ENCODE measurements at regions not wholly inside any gene's neighbourhood (a gene's known extent, or its start where the extent isn't known, plus 50 kb on each side); places are given as distances from the start of the nearest gene placed in this dataset.

DNA sequence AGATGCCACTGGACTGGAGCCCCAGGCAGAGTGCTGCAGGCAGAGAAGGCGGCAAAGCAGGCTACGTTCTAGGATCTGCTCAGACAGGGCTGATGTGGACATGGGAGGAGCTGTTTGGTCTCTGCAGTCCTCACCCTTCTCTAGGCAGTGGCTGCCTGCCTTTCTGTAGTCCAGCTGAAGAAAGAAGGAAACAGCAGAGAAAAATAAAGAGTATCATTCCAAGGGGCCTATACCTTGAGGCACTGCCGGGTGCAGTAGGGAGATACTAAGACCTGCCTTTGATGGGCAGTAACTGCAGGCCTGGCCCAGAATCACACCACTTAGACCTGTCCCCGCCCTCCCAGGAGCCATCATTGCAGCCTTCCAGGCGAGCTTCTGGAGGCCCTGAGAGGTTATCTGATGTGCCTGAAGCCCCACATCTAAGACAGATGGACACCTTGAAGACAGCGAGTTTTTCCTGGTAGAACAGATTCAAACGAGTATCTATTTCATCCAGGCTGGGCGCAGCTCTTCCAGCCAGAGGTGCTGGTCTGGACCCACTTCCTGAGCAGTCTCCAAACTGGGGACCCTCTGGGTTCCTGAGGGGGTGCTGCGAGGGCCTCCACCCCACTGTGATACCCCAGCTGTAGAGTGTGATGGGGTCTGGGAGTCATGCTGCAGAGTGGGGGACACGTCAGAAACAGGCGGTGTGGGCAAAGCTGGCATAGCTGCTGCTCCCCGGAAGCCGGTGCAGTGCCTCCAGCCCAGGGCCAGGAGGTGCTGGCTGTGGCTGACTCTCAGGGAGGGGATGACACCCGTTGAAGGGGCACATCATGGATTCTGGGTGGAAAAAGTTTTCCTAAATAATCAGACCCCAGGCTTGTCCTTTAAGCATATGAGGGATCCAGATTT, 87.3 kb upstream of the OTOS start:
- DNase-seq, result no peak

DNA sequence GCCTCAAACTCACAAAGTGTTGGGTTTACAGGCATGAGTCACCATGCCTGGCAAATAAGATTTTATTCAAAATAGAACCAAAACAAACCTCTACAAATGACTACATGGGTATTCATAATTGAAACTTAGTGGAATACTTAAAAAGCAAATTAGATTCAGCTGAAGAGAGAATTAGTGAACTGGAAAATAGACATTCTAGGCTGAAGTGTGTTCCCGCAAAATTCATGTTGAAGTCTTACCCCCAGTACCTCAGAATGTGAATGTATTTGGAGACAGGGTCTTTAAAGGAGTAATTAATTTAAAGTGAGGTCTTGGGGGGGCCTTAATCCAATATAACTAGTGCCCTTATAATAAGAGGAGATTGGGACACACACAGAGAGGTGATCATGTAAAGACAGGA, 88.5 kb upstream of the OTOS start:
- DNase-seq, result no peak

DNA sequence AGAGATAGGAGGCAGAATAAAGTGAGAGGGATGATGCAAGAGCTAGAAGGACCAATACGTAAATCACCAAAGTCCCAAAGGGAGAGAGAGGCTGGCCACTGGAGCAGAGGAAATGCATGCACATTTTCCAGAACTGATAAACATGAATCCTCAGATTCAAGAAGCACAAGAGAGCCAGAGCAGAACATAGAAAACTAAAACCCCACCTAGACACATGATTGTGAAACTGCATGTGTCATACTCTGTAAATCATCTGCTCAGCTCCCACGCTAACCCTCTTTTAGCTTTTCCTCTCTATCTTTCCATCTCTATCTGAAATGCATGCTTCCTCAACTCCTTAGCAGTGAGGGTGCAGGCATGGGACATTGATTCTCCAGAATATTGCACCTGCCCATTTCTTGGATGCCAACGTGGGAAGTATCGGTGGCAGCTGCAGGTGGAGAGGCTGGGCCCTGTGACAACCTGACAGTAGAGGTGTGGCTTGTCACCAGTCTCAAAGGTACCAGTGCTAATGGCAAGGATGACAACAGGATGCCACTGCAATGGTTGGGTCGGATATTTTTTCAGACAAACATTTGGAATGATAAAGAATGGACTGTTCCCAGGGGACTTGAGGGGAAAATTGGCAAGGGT, 89.3 kb upstream of the OTOS start:
- DNase-seq, result no peak

DNA sequence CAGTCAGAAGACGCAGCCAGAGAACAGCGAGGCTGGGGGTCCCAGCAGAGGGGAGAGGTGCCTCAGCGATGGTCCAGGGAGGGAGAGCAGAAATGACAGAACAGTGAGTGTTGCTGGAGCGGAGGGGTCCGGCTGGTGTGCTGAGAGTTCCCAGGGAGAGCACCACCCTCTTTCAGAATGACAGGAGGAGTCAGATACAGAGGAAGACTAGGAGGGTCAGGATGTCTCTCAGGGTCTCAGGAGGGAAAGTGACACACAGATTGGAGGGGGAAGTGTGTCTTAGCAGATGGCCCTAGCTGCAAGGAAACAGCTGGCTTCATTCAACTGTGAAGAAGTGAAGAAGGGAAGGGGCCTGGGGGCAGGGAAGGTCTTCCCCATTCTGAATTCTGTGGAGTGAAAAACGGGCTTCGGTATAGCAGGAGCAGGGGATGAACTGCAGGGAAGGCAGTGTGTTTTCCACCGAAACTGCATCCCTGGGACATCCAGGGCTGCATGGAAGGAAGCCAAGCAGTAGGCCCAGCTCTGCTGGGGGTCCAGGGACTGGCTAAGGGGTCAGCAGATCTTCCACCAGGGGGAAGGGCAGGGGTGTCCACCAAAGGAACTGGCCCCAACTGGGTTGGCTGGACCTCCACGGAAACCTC, 90.0 kb upstream of the OTOS start:
- DNase-seq, result no peak

DNA sequence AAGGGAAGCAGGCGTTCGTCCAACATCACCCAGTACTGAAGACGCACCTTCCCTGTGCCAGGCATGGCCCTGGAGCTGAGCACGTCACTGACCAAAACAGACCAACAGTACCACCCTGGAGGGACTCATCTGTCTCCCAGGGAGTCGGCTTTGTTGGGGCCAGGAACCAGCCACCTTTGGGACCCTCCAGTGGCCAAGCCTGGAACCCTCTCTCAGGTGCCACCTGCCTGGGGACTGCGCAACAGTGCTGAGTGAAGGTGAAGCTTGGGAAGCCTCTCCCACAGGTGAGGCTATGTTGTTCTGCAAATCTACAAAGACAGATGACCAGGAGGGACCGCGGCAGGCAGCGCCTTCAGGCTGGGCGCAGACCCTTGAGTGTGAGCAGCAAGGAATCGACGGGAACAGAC, 91.4 kb upstream of the OTOS start:
- no peak for DNase-seq

DNA sequence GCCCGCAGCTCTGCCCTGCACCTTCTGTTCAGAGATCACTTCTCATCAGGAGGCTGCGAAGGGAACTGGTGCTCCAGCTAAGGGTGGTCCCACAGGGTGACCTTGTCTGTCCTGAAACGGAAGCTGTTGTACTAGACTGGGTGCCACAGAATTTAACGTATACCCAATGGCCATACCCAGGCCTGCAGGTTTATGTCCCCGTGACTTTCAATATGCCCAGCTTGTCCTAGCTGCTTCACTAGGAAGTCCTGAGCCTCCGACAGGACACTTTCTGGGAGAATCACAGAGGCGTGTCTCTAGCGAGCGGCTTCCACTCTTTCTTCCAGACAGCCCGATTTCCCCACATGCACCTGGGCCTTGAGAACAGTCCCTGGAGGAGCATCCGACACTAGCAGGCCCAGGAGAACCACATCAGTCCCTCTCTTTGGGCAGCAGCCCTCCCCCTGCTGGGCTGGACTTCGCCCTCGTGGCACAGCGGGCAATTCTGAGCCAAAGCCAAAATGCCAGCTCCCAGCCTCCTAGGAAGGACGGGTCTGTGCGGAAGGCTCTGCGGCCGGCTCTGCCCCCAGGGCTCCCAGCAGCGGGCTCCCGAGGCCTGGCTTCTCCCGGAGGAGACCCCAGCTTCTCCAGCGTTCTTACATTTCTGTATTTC, 91.9 kb upstream of the OTOS start:
- DNase-seq, result no peak

DNA sequence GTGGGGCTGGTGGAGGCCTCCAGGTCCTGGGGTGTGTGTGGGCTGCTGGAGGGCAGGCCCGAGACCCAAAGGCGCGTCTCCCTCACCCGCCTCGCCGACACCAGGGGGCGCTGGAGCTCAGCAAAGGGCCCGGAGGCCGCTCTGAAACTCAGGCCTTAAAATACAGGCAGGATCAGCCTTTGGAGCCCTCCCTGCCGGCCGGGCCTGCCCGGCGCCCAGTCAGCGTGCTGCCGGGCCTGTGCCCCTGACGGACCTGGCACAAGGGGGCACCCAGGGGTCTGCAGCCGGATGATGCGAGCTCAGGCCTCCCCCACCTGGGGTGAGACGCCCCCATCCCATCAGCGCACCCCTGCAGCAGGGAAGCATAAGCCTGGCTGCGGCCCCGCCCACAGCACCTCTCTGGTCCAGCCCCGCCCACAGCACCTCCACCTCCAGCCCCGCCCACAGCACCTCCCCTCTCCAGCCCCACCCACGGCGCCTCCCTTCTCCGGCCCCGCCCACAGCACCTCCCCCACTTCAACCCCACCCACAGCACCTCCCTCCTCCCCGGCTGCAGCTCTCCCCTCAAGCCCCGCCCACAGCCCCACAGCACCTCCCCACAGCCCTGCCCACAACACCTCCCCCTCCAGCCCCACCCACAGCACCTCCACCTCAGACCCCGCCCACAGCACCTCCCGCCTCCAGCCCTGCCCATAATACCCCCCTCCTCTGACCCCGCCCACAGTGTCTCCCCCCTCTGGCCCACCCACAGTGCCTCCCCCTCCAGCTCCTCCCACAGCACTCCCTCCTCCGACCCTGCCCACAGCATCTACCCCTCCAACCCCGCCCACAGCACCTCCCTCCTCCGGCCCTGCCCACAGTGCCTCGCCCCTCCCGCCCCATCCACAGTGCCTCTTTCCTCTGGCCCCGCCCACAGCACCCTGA, 92.8 kb upstream of the OTOS start:
- DNase-seq, result peak; percentile 32

DNA sequence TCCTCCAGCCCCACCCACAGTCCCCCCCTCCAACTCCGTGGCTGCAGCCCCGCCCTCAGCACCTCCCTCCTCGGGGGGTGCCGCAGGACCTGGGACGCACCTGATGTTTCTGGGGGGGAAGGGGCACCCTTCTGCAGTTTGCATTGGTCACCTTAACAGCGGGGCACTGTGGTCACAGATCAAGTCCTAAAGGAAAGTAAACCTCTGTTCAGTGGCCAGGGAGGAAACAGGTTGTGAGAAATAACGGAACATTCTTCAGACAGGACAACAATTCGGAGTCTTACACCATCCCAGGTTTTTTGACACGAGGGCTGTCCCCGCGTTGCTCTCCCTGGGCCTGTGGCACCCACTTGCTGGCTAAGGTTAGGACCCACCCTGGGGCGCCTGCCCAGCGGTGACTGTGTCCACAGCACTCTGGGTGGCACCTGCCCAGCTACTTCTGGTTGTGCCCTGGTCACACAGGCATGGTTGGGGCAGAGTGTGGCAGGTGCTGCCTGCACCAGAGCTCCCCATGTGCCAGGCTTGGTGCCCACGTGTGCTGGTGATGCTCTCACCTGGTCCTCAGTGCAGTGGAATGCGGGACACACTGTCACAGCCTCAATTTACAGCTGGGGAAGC, 93.5 kb upstream of the OTOS start:
- DNase-seq, result no peak

DNA sequence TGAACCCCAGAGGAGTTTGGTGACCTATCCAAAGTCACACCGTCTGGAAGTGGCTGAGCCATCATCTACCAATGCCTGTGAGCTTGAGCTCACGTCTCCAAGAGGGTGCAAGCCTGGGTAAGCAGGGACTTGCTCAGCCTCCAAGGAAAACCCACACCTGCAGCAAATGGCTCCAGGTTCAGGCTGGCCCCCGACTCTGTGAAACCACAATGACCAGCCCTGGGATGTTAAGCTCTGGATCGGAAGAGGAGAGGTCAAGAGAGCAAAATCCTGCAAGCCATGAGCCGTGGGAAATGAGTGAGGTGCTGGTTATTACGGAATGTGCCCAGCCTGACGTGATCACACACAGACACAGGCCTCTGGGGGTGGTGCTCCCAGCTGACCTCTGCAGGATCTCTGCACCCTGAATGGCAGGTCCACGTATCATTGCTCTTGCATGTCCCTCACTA, 94.1 kb upstream of the OTOS start:
- DNase-seq, result no peak

DNA sequence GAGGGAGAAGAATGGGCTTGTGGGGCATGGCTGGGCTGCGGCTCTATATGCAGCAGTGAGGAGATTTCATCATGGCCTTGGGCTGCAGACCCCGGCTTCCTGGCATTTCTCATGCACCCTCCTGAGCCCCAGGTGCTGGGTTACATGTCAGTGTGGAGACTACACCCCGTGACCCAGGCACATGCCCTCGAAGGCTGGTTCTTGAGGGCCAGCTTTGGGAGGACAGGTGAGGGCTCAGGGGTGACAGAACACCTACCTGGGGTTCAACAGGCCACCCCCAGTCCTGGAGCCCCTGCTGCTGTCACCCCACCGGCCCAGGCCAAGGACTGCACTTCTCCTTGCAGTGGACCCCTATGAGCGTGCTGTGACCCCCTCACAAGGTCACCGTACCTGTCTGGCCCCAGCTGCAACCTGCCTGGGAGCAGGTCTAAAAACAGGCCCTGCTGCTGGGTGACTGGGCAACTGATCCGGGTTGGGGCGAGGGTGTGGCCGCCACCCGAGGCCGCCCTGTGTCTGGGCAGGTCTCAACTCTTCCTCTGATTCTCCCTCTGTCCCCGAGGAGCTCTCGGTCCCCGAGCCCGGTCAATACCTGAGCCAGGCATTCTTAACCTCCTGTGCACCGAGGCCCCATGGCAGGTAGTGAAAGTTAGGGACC, 94.8 kb upstream of the OTOS start:
- DNase-seq, result no peak

DNA sequence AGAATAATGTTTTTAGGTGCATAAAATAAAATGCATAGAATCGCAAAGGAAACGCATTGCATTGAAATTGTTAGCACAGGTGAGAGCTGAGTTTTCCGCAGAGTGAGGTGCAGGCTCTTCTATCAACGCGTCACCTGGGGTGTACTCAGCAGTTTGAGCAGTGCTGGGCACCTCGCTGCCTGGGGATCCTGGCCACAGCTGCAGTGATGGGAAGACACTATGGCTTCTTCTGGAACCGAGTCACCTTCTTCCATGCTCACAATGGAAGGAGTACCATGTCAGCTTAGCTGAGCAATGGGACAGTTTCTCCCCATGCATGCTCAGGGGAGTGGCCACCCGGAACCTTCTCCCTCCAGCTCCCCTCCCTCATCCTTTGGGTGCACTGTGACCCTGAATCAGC, 95.4 kb upstream of the OTOS start:
- no peak for DNase-seq

DNA sequence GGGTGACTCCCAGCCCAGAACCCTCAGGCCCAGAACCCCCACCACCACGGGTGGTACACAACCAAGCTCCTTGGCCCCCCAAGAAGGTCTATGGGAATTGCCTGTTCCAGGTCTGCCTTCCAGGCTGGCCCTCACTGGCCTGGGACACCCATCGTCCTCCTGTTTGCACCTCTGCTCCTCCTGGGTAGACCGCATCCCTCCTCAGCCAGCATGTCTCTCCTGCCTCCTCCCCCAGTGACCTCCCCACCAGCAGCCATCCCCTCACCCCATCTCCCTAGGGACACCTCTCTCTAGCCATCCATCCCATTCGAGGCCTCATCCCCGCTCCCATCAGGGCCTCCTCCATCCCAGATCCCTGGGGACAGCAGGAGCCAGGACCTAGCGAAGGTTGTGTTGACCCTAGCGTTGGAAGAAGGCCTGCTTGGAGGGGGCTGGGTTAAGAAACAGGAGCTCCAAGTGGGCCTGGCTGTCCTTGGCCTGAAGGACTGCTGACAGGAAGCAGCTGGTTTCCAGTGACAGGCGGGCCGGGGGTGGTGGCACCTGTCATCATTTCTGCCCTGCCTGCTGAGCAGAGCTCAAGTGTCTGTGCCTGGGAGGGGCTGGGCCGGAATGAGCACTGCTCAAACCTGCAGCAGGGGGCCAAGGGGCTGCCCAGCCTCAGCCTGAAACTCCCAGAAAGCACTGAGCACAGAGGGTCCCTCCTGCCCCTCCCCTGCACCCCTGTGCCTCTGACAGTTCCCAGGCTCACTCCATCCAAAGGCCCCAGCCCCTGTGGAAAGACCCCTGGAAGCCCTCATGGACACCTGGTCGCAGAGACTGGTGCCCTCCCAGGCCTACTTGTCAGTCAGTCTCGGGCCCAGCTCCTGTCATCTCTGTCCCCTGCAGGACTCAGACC, 96.0 kb upstream of the OTOS start:
- peak; percentile 3 for DNase-seq

DNA sequence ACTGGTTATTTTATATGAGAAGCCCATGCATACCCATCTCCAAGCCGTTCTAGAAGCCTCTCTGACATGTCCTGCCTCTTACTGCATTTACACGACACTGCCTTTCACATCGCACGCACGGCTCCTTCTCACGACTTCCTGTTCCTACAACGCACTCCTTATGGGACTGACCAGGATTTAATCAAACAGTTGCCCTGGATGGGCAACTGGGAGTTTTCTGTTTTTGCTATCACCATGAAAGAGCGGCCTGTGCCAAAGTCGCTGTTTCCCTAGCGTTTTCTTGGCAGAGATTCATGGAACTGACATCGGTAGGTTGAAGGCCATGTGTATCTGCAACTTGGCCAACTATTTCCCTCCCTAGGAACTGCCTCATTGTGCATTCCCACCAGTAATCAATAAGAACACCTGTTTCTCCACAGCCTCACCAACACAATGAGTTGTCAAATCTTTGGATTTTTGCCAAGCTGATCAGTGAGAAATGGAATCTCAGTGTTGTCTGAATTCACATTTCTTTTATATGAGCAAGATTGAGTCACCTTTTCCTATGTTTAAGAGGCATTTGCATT, 97.2 kb upstream of the OTOS start:
- no peak for DNase-seq

DNA sequence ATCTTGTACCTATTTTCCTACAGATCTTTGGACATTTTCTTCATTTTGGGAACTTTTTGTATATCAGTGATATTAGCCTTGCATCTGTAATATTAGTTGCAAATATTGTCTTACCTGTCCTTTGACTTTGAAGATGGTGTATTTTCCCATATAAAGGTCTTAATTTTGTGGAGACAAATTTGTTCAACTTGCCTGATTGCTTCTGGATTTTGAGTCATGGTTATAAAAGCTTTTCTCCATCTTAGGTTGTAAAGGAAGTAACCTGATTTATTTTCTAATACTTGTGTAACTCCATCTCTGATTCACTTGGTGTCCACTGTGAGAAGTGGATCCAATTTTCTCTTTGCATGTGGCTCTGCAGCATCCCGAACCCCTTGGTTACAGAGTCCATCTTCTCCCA, 97.7 kb upstream of the OTOS start:
- DNase-seq, result no peak

DNA sequence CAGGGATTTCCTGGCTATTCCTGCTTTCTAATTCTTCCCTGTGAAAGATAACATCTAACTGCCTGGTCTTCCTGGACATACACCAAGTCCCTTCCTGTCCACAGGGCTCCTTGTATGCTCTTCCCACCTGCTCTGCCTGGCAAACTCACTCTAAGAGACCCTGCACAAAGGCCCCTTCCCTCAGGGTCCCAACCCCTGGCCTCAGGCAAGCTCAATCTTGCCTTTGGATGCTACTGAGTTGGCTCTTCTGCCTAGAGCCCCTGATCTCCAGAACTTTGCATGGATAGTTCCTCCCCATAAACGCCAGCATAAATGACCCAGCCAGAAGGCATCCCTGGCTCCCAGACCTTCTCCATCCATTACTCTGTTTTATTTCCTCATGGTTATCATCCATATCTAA, 98.3 kb upstream of the OTOS start:
- DNase-seq, result no peak

DNA sequence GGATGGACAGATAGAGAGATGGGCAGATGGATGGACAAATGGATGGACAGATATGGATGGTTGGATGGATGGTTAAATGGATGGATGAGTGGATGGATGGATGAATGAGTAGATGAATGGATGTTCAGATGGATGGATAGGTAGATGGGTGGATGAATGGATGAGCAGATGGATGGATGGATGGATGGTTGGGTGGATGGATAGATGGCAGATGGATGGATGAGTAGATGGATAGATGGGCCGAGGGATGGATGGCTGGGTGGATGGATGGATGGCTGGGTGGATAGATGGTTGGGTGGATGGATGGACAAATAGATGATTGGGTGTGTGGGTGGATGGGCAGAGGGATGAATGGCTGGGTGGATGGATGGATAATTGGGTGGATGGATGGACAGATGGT, 98.9 kb upstream of the OTOS start:
- DNase-seq, result no peak

DNA sequence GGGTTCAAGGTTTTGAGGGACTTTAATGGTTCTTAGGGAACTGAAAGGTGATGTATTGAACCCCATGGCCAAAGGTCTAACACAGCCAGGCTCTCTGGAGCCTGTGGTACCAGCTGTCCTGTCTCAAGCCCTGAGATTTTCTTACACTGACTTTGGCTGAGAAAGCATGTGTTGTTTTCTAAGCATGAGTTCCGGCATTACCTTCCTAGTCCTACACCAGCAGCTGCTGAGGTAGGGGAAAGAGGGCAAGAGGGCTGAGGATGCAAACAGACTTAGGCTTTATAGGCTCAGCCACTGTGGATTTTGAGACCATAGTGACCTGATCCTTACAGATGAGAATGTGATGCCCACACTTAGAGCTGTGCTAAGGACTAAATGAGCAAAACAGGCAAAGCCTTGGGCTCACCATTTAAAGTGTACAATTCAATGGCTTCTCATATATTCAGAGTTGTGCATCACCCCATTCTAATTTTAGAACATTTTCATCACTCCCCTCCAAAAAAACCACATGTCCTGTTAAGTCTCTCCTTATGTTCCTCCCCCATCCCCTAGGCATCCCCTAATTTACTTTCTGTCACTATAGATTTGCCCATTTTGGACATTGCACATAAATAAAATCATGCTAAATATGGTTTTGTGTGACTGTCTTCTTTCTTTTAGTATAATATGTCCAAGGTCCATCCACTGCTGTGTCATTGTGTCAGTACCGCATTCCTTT, 99.7 kb upstream of the OTOS start:
- no peak for DNase-seq

DNA sequence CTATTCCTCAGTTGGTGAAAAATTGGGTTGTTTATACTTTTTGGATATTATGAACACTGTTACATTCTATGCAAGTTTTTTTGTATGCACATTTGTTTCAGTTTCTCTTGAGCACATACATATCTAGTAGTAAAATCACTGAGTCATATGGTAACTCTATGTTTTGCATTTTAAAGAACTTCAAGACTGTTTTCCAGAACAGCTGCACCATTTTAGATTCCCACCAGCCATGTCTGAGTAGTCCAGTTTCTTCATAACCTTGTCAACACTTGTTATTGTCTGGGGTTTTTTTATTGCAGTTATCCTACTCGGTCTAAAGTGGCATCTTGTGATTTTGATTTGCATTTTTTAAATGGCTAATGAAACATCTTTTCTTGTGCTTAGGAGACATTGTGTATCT, 100.3 kb upstream of the OTOS start:
- no peak for DNase-seq

DNA sequence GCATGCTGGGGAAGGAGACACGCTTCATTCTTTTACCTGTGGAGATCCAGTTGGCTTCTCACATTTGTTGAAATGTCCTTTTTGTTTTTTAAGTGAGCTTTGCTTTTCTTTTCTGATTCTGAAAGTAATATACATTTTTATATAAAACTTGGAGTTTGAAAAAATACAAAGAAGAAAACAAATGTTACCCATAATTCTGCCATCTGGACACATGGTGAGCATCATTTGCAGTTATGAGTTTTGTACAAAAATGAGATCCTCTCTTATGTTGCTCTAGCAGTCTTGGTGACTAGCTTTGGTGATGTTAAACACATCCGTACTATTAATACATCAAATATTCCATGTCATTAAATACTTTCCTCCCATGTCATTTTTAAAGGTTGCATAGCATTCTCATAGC, 101.1 kb upstream of the OTOS start:
- DNase-seq, result no peak

Data from NCI-H2227 treated with DMSO at 0.1 percent for 48 hours (cell line).